Calu3 (cell line): ENCODE measurements at regions not wholly inside any gene's neighbourhood (a gene's known extent, or its start where the extent isn't known, plus 50 kb on each side); places are given as distances from the start of the nearest gene placed in this dataset.

ENCODE experiments used
- BruUV-seq: library from RNA; stranded (reverse); fragments of 400-500 nt; replicated peaks from 2 replicates; lab custom pipeline; 2021; lab: Mats Ljungman, UMichigan
- CTCF ChIA-PET: fragments of 300-600 bp; sonication (Branson Sonifier 250); formaldehyde crosslinking; loops from one replicate; lab custom pipeline; 2022; ENCODE audit warnings: antibody characterized with exemption; lab: Charles Lee
- DNase-seq: peaks from one replicate; pipeline ENCODE4 v3.0.0; 2022
- H3K27ac Mint-ChIP-seq: one replicate; pipeline ENCODE4 v1.8.0; 2022; ENCODE audit warnings: mixed read lengths; ENCODE audit not compliant: unreplicated experiment
- H3K27me3 Mint-ChIP-seq: one replicate; pipeline ENCODE4 v1.8.0; 2022; ENCODE audit warnings: mixed read lengths; ENCODE audit not compliant: unreplicated experiment
- H3K36me3 Mint-ChIP-seq: one replicate; pipeline ENCODE4 v1.8.0; 2022; ENCODE audit warnings: mild to moderate bottlenecking, moderate library complexity, mixed read lengths; ENCODE audit not compliant: insufficient read depth, unreplicated experiment
- H3K4me1 Mint-ChIP-seq: one replicate; pipeline ENCODE4 v1.8.0; 2022; ENCODE audit warnings: mild to moderate bottlenecking, low read depth, mixed read lengths; ENCODE audit not compliant: unreplicated experiment
- H3K4me3 Mint-ChIP-seq: one replicate; pipeline ENCODE4 v1.8.0; 2022; ENCODE audit warnings: mild to moderate bottlenecking, low read depth, moderate library complexity, mixed read lengths; ENCODE audit not compliant: unreplicated experiment
- H3K9me3 Mint-ChIP-seq: one replicate; pipeline ENCODE4 v1.8.0; 2022; ENCODE audit warnings: low read depth, mixed read lengths; ENCODE audit not compliant: unreplicated experiment
- CTCF ChIP-seq: fragments of 200-600 bp; IDR thresholded peaks from one replicate; pipeline ENCODE4 v1.8.0; 2022; ENCODE audit warnings: antibody characterized with exemption; ENCODE audit not compliant: unreplicated experiment
- intact Hi-C: fragments of 100-400 bp; cut with micrococcal nuclease; formaldehyde crosslinking; loops from one replicate; pipeline ENCODE4 v1.10.0; 2022; ENCODE audit not compliant: unreplicated experiment

DNA sequence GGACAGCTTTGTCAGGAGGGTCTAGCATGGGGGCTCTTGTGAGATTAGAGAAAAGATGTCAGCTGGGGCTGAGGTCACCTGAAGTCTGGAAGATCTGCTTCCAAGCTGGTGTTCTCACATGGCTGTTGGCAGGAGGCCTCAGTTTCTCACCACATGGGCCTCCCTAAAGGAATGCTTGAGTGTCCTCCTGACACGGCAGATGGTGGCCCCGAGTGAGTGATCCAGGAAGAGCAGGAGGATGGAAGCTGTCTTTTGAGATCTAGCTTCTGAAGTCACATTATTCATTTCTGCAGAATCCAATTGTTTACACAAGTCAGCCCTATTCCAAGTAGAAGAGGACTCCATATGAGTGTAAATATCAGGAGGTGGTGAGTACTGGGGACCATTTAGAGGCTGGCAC, 344.0 kb upstream of the PROK2 start:
- Mint-ChIP-seq H3K27ac (no peak overlapping the region), H3K9me3 (no peaks in the 10 kb centered on the region), H3K27me3 (peaks cover 65% of the 10 kb centered on the region), H3K36me3 (peaks cover 1% of the 10 kb centered on the region), H3K4me1 (peaks cover 7% of the 10 kb centered on the region), H3K4me3 (no peak overlapping the region)
- CTCF ChIA-PET, result no interaction called here
- BruUV-seq, result no TSS peak
- intact Hi-C loops, result no loop called here
- no peak for TF ChIP-seq CTCF
- DNase-seq, result no peak

- BruUV-seq, result no TSS peak
- no peak for DNase-seq
- peaks cover 5% of the 10 kb centered on the region for H3K36me3 Mint-ChIP-seq
- no peak overlapping the region for H3K27ac Mint-ChIP-seq
- intact Hi-C loops, result no loop called here
- CTCF ChIA-PET, result interaction anchor here (0.6 kb wide), 1 partner anchor 298 kb away, joined by 5 read pairs; no protein-coding TSS in a partner anchor
- peaks cover 13% of the 10 kb centered on the region for H3K4me1 Mint-ChIP-seq
- no peak overlapping the region for H3K4me3 Mint-ChIP-seq
- H3K9me3 Mint-ChIP-seq, result no peaks in the 10 kb centered on the region
- TF ChIP-seq CTCF, result no peak
- peaks cover 54% of the 10 kb centered on the region for H3K27me3 Mint-ChIP-seq
Observed at GRCh38 chr3:72127844-72128243, 342.9 kb upstream of the PROK2 start.

GRCh38 chr3:72127224-72127612, 342.3 kb upstream of the PROK2 start:
- no peak for DNase-seq
- Mint-ChIP-seq H3K36me3 (peaks cover 5% of the 10 kb centered on the region), H3K4me3 (no peak overlapping the region), H3K9me3 (no peaks in the 10 kb centered on the region), H3K27ac (no peak overlapping the region), H3K27me3 (peaks cover 48% of the 10 kb centered on the region), H3K4me1 (peaks cover 13% of the 10 kb centered on the region)
- CTCF ChIA-PET, result interaction anchor here (0.6 kb wide), 1 partner anchor 298 kb away, joined by 5 read pairs; no protein-coding TSS in a partner anchor
- TF ChIP-seq CTCF, result no peak
- intact Hi-C loops, result no loop called here
- BruUV-seq, result no TSS peak

GRCh38 chr3:72126441-72127223, 341.7 kb upstream of the PROK2 start:
- CTCF ChIA-PET, result no interaction called here
- BruUV-seq, result no TSS peak
- TF ChIP-seq CTCF, result no peak

More at GRCh38 chr3:72126441-72127223, 341.7 kb upstream of the PROK2 start:
- Mint-ChIP-seq H3K9me3 (no peaks in the 10 kb centered on the region), H3K4me1 (peaks cover 13% of the 10 kb centered on the region), H3K4me3 (no peak overlapping the region), H3K27ac (no peak overlapping the region), H3K27me3 (peaks cover 43% of the 10 kb centered on the region), H3K36me3 (peaks cover 5% of the 10 kb centered on the region)
- intact Hi-C loops, result no loop called here
- no peak for DNase-seq
